H9 (cell line): ENCODE measurements at regions not wholly inside any gene's neighbourhood (a gene's known extent, or its start where the extent isn't known, plus 50 kb on each side); places are given as distances from the start of the nearest gene placed in this dataset.

Source experiments
- DNase-seq: peaks from one replicate; pipeline ENCODE4 v3.0.0-alpha.2; 2017
- H2AFZ ChIP-seq: one replicate; pipeline ENCODE4 v1.6.1; 2013; ENCODE audit warnings: mild to moderate bottlenecking, low read length, control low read depth, moderate library complexity
- H2AK5ac ChIP-seq: 2 replicates; pipeline ENCODE4 v1.6.1; 2013; ENCODE audit warnings: low read length, control low read depth, mixed read lengths; ENCODE audit not compliant: insufficient read length
- H2BK120ac ChIP-seq: one replicate; pipeline ENCODE4 v1.6.1; 2013; ENCODE audit warnings: low read depth, mild to moderate bottlenecking, low read length, control low read depth, inconsistent platforms; ENCODE audit not compliant: poor library complexity, severe bottlenecking
- H2BK12ac ChIP-seq: 2 replicates; pipeline ENCODE4 v1.6.1; 2013; ENCODE audit warnings: low read length, control low read depth, mixed read lengths, low read depth; ENCODE audit not compliant: insufficient read length
- H2BK15ac ChIP-seq: 2 replicates; pipeline ENCODE4 v1.6.1; 2013; ENCODE audit warnings: low read depth, low read length, control low read depth
- H2BK20ac ChIP-seq: one replicate; pipeline ENCODE4 v1.6.1; 2013; ENCODE audit warnings: low read depth, mild to moderate bottlenecking, low read length, control low read depth, inconsistent platforms; ENCODE audit not compliant: poor library complexity, severe bottlenecking
- H2BK5ac ChIP-seq: 2 replicates; pipeline ENCODE4 v1.6.1; 2013; ENCODE audit warnings: low read length, control low read depth, mixed read lengths; ENCODE audit not compliant: insufficient read length
- H3K14ac ChIP-seq: 2 replicates; pipeline ENCODE4 v1.6.1; 2013; ENCODE audit warnings: low read length, control low read depth; ENCODE audit not compliant: insufficient read depth
- H3K18ac ChIP-seq: 2 replicates; pipeline ENCODE4 v1.6.1; 2013; ENCODE audit warnings: low read depth, mild to moderate bottlenecking, mixed read lengths, low read length, control low read depth; ENCODE audit not compliant: insufficient read length
- H3K23ac ChIP-seq: 2 replicates; pipeline ENCODE4 v1.6.1; 2013; ENCODE audit warnings: low read length, control low read depth, mixed read lengths, low read depth; ENCODE audit not compliant: insufficient read length
- H3K23me2 ChIP-seq: 2 replicates; pipeline ENCODE4 v1.6.1; 2013; ENCODE audit warnings: low read depth, mild to moderate bottlenecking, mixed read lengths, low read length, control low read depth; ENCODE audit not compliant: insufficient read length, poor library complexity, severe bottlenecking
- H3K27ac ChIP-seq: 2 replicates; pipeline ENCODE4 v1.5.1; 2013; ENCODE audit warnings: low read length, control low read depth, mixed read lengths, low read depth; ENCODE audit not compliant: insufficient read length
- H3K27me3 ChIP-seq: 2 replicates; pipeline ENCODE4 v1.6.1; 2013; ENCODE audit warnings: low read length, control low read depth, inconsistent platforms; ENCODE audit not compliant: insufficient read depth
- H3K4ac ChIP-seq: 2 replicates; pipeline ENCODE4 v1.6.1; 2013; ENCODE audit warnings: low read depth, mild to moderate bottlenecking, control low read depth, inconsistent platforms, low read length, moderate library complexity
- H3K4me1 ChIP-seq: 2 replicates; pipeline ENCODE4 v1.6.1; 2013; ENCODE audit warnings: low read length, control low read depth, inconsistent platforms; ENCODE audit not compliant: insufficient read depth
- H3K4me2 ChIP-seq: 2 replicates; pipeline ENCODE4 v1.6.1; 2013; ENCODE audit warnings: low read length, control low read depth, mixed read lengths; ENCODE audit not compliant: insufficient read length, insufficient read depth
- H3K56ac ChIP-seq: 2 replicates; pipeline ENCODE4 v1.6.1; 2013; ENCODE audit warnings: low read depth, mild to moderate bottlenecking, mixed read lengths, low read length, control low read depth; ENCODE audit not compliant: insufficient read length
- H3K79me1 ChIP-seq: 2 replicates; pipeline ENCODE4 v1.6.1; 2013; ENCODE audit warnings: low read depth, mild to moderate bottlenecking, moderate library complexity, low read length, control low read depth, inconsistent platforms; ENCODE audit not compliant: insufficient read depth, poor library complexity, severe bottlenecking
- H3K79me2 ChIP-seq: 2 replicates; pipeline ENCODE4 v1.6.1; 2013; ENCODE audit warnings: low read length, control low read depth, inconsistent platforms; ENCODE audit not compliant: insufficient read depth
- H3K9ac ChIP-seq: 2 replicates; pipeline ENCODE4 v1.6.1; 2013; ENCODE audit warnings: low read length, control low read depth, mixed read lengths; ENCODE audit not compliant: insufficient read length; ENCODE audit errors: extremely low read depth
- H3K9me3 ChIP-seq: one replicate; pipeline ENCODE4 v1.6.1; 2013; ENCODE audit warnings: low read depth, low read length, inconsistent platforms; ENCODE audit not compliant: control insufficient read depth
- H3T11ph ChIP-seq: one replicate; pipeline ENCODE4 v1.6.1; 2013; ENCODE audit warnings: mild to moderate bottlenecking, low read length, control low read depth, inconsistent platforms
- H4K20me1 ChIP-seq: one replicate; pipeline ENCODE4 v1.6.1; 2013; ENCODE audit not compliant: control insufficient read depth, insufficient read length, insufficient read depth
- H4K5ac ChIP-seq: 2 replicates; pipeline ENCODE4 v1.6.1; 2013; ENCODE audit warnings: low read depth, mild to moderate bottlenecking, mixed read lengths, low read length, control low read depth; ENCODE audit not compliant: insufficient read length
- H4K8ac ChIP-seq: replicated peaks from 2 replicates; pipeline ENCODE4 v1.6.1; 2013; ENCODE audit warnings: low read length, control low read depth, mixed read lengths, low read depth; ENCODE audit not compliant: insufficient read length
- H4K91ac ChIP-seq: 2 replicates; pipeline ENCODE4 v1.6.1; 2013; ENCODE audit warnings: low read depth, mild to moderate bottlenecking, moderate library complexity, mixed read lengths, low read length, control low read depth; ENCODE audit not compliant: insufficient read length
- H3K27ac Mint-ChIP-seq, 3 experiments: 2 replicates in 2 of 3; 3 replicates in 1 of 3; pipeline ENCODE4 v1.8.0; 2020 to 2021; ENCODE audit warnings: mixed read lengths in 3 of 3, mild to moderate bottlenecking in 1 of 3, moderate library complexity in 1 of 3
- H3K27me3 Mint-ChIP-seq: 2 replicates; pipeline ENCODE4 v1.8.0; 2021; ENCODE audit warnings: low read depth, mild to moderate bottlenecking, moderate library complexity, mixed read lengths
- H3K36me3 Mint-ChIP-seq, 3 experiments: 2 replicates in 2 of 3; 3 replicates in 1 of 3; pipeline ENCODE4 v1.8.0; 2020 to 2021; ENCODE audit warnings: low read depth in 3 of 3, mixed read lengths in 3 of 3; ENCODE audit not compliant: insufficient read depth in 1 of 3
- H3K4me1 Mint-ChIP-seq, 2 experiments: 2 replicates each; pipeline ENCODE4 v1.8.0; 2020; ENCODE audit warnings: mixed read lengths in 2 of 2
- H3K4me3 Mint-ChIP-seq, 2 experiments: 2 replicates in 1 of 2; 3 replicates in 1 of 2; pipeline ENCODE4 v1.8.0; 2020 to 2021; ENCODE audit warnings: mild to moderate bottlenecking in 2 of 2, mixed read lengths in 2 of 2, moderate library complexity in 1 of 2
- H3K9me3 Mint-ChIP-seq, 2 experiments: 2 replicates in 1 of 2; 3 replicates in 1 of 2; pipeline ENCODE4 v1.8.0; 2020; ENCODE audit warnings: mild to moderate bottlenecking in 2 of 2, mixed read lengths in 2 of 2, moderate library complexity in 1 of 2
- WGBS: extraction: QIAGEN DNeasy Blood & Tissue Kit; methylation state at CpG from one replicate; pipeline ENCODE4 v1.1.7; 2013; ENCODE audit warnings: missing lambda C conversion rate, low lambda C conversion rate, mixed read lengths; ENCODE audit not compliant: insufficient read length; ENCODE audit errors: extremely low coverage; 5-methylcytosine and 5-hydroxymethylcytosine counted together
- TF ChIP-seq, protein P1 (sequence below): fragments of 200-600 bp; sonication (generic); conservative IDR thresholded peaks from 3 replicates; pipeline ENCODE4 v1.8.0; 2021; ENCODE audit warnings: antibody characterized with exemption, mild to moderate bottlenecking

DNA sequence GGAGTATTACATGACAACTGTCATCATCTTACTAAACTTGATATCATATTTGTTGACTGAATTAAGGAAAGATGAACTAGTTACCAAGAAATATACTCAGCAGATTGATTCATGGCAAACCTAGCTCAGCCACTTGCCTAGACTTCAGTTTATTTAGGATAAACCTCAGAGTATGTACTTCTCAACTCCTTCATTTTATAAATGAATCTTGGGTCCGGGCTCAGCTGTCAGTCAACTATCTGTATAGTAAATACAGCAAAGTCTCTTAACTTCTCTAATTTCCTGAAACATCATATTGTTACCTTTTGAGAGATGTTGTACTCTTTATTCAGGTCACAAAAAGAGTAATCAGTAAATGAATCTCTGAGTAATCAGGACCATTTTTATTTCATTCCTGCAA is 211.0 kb upstream of the KLF14 start:
- H3K4me3 Mint-ChIP-seq, result no peak overlapping the region
- H3K36me3 Mint-ChIP-seq, result no peaks in the 10 kb centered on the region; a peak in 3 of 7 replicates
- Histone ChIP-seq H2BK5ac (no peak overlapping the region), H3K4ac (no peak overlapping the region), H3K4me2 (no peak overlapping the region), H3K23me2 (no peaks in the 10 kb centered on the region), H4K5ac (no peak overlapping the region), H3K14ac (no peak overlapping the region), H4K91ac (no peak overlapping the region), H2AFZ (no peak overlapping the region), H3K27ac (no peak overlapping the region), H4K8ac (no peak overlapping the region), H3K9ac (no peak overlapping the region), H3K23ac (no peak overlapping the region), H2AK5ac (no peak overlapping the region), H3K27me3 (no peaks in the 10 kb centered on the region), H3T11ph (no peak overlapping the region), H3K56ac (no peak overlapping the region), H4K20me1 (no peaks in the 10 kb centered on the region), H3K79me1 (no peaks in the 10 kb centered on the region), H3K4me1 (peaks cover 2% of the 10 kb centered on the region; the same call in 1 of the 2 replicates), H2BK120ac (no peak overlapping the region), H3K9me3 (no peaks in the 10 kb centered on the region), H3K18ac (no peak overlapping the region), H2BK15ac (no peak overlapping the region), H2BK12ac (no peak overlapping the region), H3K79me2 (no peaks in the 10 kb centered on the region), H2BK20ac (no peak overlapping the region)
- no peak overlapping the region for H3K27ac Mint-ChIP-seq
- H3K27me3 Mint-ChIP-seq, result no peaks in the 10 kb centered on the region
- peaks cover 19 to 28% of the 10 kb centered on the region in 2 experiments for H3K4me1 Mint-ChIP-seq
- TF ChIP-seq, protein P1, sequence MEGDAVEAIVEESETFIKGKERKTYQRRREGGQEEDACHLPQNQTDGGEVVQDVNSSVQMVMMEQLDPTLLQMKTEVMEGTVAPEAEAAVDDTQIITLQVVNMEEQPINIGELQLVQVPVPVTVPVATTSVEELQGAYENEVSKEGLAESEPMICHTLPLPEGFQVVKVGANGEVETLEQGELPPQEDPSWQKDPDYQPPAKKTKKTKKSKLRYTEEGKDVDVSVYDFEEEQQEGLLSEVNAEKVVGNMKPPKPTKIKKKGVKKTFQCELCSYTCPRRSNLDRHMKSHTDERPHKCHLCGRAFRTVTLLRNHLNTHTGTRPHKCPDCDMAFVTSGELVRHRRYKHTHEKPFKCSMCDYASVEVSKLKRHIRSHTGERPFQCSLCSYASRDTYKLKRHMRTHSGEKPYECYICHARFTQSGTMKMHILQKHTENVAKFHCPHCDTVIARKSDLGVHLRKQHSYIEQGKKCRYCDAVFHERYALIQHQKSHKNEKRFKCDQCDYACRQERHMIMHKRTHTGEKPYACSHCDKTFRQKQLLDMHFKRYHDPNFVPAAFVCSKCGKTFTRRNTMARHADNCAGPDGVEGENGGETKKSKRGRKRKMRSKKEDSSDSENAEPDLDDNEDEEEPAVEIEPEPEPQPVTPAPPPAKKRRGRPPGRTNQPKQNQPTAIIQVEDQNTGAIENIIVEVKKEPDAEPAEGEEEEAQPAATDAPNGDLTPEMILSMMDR, result no peak
- DNase-seq, result no peak
- H3K9me3 Mint-ChIP-seq, result no peaks in the 10 kb centered on the region; a peak in 1 of 5 replicates
- no CpG with 5 or more reads among the region's 1 CpG for WGBS
